ENCODE measurements at regions not wholly inside any gene's neighbourhood (a gene's known extent, or its start where the extent isn't known, plus 50 kb on each side); places are given as distances from the start of the nearest gene placed in this dataset.

- DNase-seq: no peak
These were observed 538.2 kb upstream of the CELF2 start for GRCh38 chr10:10479465-10479864.

- DNase-seq: no peak
These were observed 535.1 kb upstream of the CELF2 start for GRCh38 chr10:10482613-10483012.

- no peak for DNase-seq
These were observed 528.6 kb upstream of the CELF2 start for GRCh38 chr10:10489076-10489475.

- no peak for DNase-seq
These were observed 527.7 kb upstream of the CELF2 start for GRCh38 chr10:10489805-10490571.

GRCh38 chr10:10490581-10490980, 527.1 kb upstream of the CELF2 start:
- no peak for DNase-seq

- DNase-seq: no peak
These were observed 525.3 kb upstream of the CELF2 start for GRCh38 chr10:10492420-10492819.

- DNase-seq: no peak
These were observed 523.8 kb upstream of the CELF2 start for GRCh38 chr10:10493833-10494232.

GRCh38 chr10:10497245-10497644, 520.4 kb upstream of the CELF2 start:
- DNase-seq: peak; percentile 9

- no peak for DNase-seq
These were observed 518.9 kb upstream of the CELF2 start for GRCh38 chr10:10498781-10499180.

- DNase-seq: no peak
These were observed 517.8 kb upstream of the CELF2 start for GRCh38 chr10:10499839-10500238.

GRCh38 chr10:10500937-10501336, 516.7 kb upstream of the CELF2 start:
- no peak for DNase-seq

- no peak for DNase-seq
These were observed 513.9 kb upstream of the CELF2 start for GRCh38 chr10:10503772-10504171.

GRCh38 chr10:10508211-10508610, 509.5 kb upstream of the CELF2 start:
- no peak for DNase-seq

GRCh38 chr10:10510179-10510578, 507.5 kb upstream of the CELF2 start:
- DNase-seq: no peak

GRCh38 chr10:10513067-10513466, 504.6 kb upstream of the CELF2 start:
- no peak for DNase-seq

GRCh38 chr10:10513898-10514297, 503.8 kb upstream of the CELF2 start:
- no peak for DNase-seq

- no peak for DNase-seq
These were observed 502.9 kb upstream of the CELF2 start for GRCh38 chr10:10514797-10515196.

- DNase-seq: no peak
These were observed 502.0 kb upstream of the CELF2 start for GRCh38 chr10:10515479-10516204.

GRCh38 chr10:10516346-10517130, 501.1 kb upstream of the CELF2 start:
- DNase-seq: no peak

- no peak for DNase-seq
These were observed 499.8 kb upstream of the CELF2 start for GRCh38 chr10:10517866-10518265.

- DNase-seq: no peak
These were observed 498.0 kb upstream of the CELF2 start for GRCh38 chr10:10519674-10520073.

- DNase-seq: no peak
These were observed 496.9 kb upstream of the CELF2 start for GRCh38 chr10:10520491-10521385.

GRCh38 chr10:10526846-10527245, 490.8 kb upstream of the CELF2 start:
- DNase-seq: no peak

Measured in DMS53 (cell line).